Caco-2 (cell line): ENCODE measurements at regions not wholly inside any gene's neighbourhood (a gene's known extent, or its start where the extent isn't known, plus 50 kb on each side); places are given as distances from the start of the nearest gene placed in this dataset.

Experiments
- BruUV-seq: library from RNA; stranded (reverse); fragments of 400-500 nt; replicated peaks from 2 replicates; lab custom pipeline; 2021; lab: Mats Ljungman, UMichigan
- CTCF ChIA-PET: fragments of 300-600 bp; sonication (Branson Sonifier 250); formaldehyde crosslinking; loops from one replicate; lab custom pipeline; 2022; ENCODE audit warnings: antibody characterized with exemption; lab: Charles Lee
- POLR2A ChIA-PET: fragments of 300-600 bp; sonication (Branson Sonifier 250); formaldehyde crosslinking; loops from one replicate; lab custom pipeline; 2022; ENCODE audit warnings: antibody characterized with exemption; lab: Charles Lee
- DNase-seq, 2 experiments: peaks; one replicate each; pipeline versions ENCODE4 v3.0.0 to v3.0.0-alpha.2; 2020 to 2022
- H3K27me3 ChIP-seq: replicated peaks from 2 replicates; pipeline ENCODE4 v1.6.0; 2011; ENCODE audit warnings: low read length; ENCODE audit not compliant: control insufficient read depth, insufficient read depth
- H3K36me3 ChIP-seq: 2 replicates; pipeline ENCODE4 v1.5.1; 2011; ENCODE audit warnings: low read length; ENCODE audit not compliant: control insufficient read depth, insufficient read depth
- H3K4me1 ChIP-seq: fragments of 250-450 bp; sonication (Bioruptor Pico); 2 replicates; pipeline ENCODE4 v1.5.1; 2020; ENCODE audit warnings: mild to moderate bottlenecking
- H3K4me3 ChIP-seq: 2 replicates; pipeline ENCODE4 v1.5.1; 2011; ENCODE audit warnings: low read depth, mild to moderate bottlenecking, control low read depth, low read length
- H3K9me3 ChIP-seq: fragments of 250-450 bp; sonication (Bioruptor Pico); 2 replicates; pipeline ENCODE4 v1.5.1; 2020; ENCODE audit warnings: mild to moderate bottlenecking, moderate library complexity
- H3K27ac Mint-ChIP-seq: one replicate; pipeline ENCODE4 v1.8.0; 2022; ENCODE audit warnings: mixed read lengths; ENCODE audit not compliant: unreplicated experiment
- H3K27me3 Mint-ChIP-seq: one replicate; pipeline ENCODE4 v1.8.0; 2022; ENCODE audit warnings: mixed read lengths; ENCODE audit not compliant: insufficient read depth, unreplicated experiment
- H3K36me3 Mint-ChIP-seq: one replicate; pipeline ENCODE4 v1.8.0; 2022; ENCODE audit warnings: mild to moderate bottlenecking, mixed read lengths; ENCODE audit not compliant: insufficient read depth, unreplicated experiment
- H3K4me1 Mint-ChIP-seq: one replicate; pipeline ENCODE4 v1.8.0; 2022; ENCODE audit warnings: low read depth, mixed read lengths; ENCODE audit not compliant: unreplicated experiment
- H3K4me3 Mint-ChIP-seq: one replicate; pipeline ENCODE4 v1.8.0; 2022; ENCODE audit warnings: mild to moderate bottlenecking, moderate library complexity, mixed read lengths; ENCODE audit not compliant: unreplicated experiment
- H3K9me3 Mint-ChIP-seq: one replicate; pipeline ENCODE4 v1.8.0; 2022; ENCODE audit warnings: mixed read lengths; ENCODE audit not compliant: unreplicated experiment
- CTCF ChIP-seq, 2 experiments: fragments of 200-600 bp in 1 of 2; IDR thresholded peaks; 1 replicate in 1 of 2; 2 replicates in 1 of 2; pipeline versions ENCODE4 v1.5.1 to v1.8.0; 2011 to 2022; ENCODE audit warnings: antibody characterized with exemption in 1 of 2, control low read depth in 1 of 2, inconsistent platforms in 1 of 2, low read depth in 1 of 2, low read length in 1 of 2, mild to moderate bottlenecking in 1 of 2, moderate library complexity in 1 of 2; ENCODE audit not compliant: insufficient read depth in 1 of 2, severe bottlenecking in 1 of 2, unreplicated experiment in 1 of 2
- intact Hi-C: fragments of 100-400 bp; cut with micrococcal nuclease; formaldehyde crosslinking; loops from one replicate; pipeline ENCODE4 v1.10.0; 2022; ENCODE audit not compliant: unreplicated experiment

GRCh38 chr1:164971921-164972415 lies 384.5 kb downstream of the LMX1A start:
- Mint-ChIP-seq H3K9me3 (no peaks in the 10 kb centered on the region), H3K27ac (no peak overlapping the region), H3K4me1 (no peaks in the 10 kb centered on the region), H3K27me3 (peaks cover 14% of the 10 kb centered on the region), H3K4me3 (no peak overlapping the region), H3K36me3 (no peaks in the 10 kb centered on the region)
- CTCF ChIA-PET = no interaction called here
- H3K36me3 ChIP-seq = no peaks in the 10 kb centered on the region
- no peak for DNase-seq
- no peak overlapping the region for H3K4me3 ChIP-seq
- BruUV-seq = no TSS peak
- H3K9me3 ChIP-seq = no peaks in the 10 kb centered on the region
- H3K4me1 ChIP-seq = no peaks in the 10 kb centered on the region
- H3K27me3 ChIP-seq = no peaks in the 10 kb centered on the region
- POLR2A ChIA-PET = no interaction called here
- TF ChIP-seq CTCF (IDR thresholded peaks at IDR 0.05; ENCODE audit: insufficient read depth in 1 of 2, low read depth in 1 of 2, low read length in 1 of 2, severe bottlenecking in 1 of 2, unreplicated experiment in 1 of 2) = no peak
- intact Hi-C loops = no loop called here

DNA sequence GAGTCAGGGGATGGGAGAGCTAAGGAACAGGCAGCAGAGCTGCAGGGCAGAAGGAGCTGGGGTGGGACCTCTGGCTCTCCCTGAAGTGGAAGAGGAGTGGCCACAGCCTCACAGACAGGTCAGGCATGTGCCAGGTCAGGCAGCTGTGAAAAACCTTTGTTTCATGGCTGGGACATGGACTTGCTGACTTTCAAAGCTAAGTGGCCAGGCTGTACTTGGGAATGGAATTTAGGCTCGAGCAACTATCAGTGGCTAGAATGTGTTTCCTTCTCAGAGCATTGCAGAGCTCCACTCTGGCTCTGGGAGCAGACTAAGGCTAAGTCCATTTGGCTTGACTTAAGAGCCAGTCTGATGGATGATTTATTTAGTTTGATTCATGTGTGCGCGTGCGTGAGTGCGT lies 385.1 kb downstream of the LMX1A start:
- no peak for DNase-seq
- no peaks in the 10 kb centered on the region for H3K36me3 Mint-ChIP-seq
- POLR2A ChIA-PET = no interaction called here
- Histone ChIP-seq H3K27me3 (no peaks in the 10 kb centered on the region), H3K9me3 (no peaks in the 10 kb centered on the region), H3K4me3 (no peak overlapping the region), H3K36me3 (no peaks in the 10 kb centered on the region), H3K4me1 (no peaks in the 10 kb centered on the region)
- no TSS peak for BruUV-seq
- CTCF ChIA-PET = no interaction called here
- H3K27ac Mint-ChIP-seq = no peak overlapping the region
- no peak for TF ChIP-seq CTCF (IDR thresholded peaks at IDR 0.05; ENCODE audit: insufficient read depth in 1 of 2, low read depth in 1 of 2, low read length in 1 of 2, severe bottlenecking in 1 of 2, unreplicated experiment in 1 of 2)
- no peak overlapping the region for H3K4me3 Mint-ChIP-seq
- no peaks in the 10 kb centered on the region for H3K4me1 Mint-ChIP-seq
- intact Hi-C loops = no loop called here
- peaks cover 10% of the 10 kb centered on the region for H3K27me3 Mint-ChIP-seq
- no peaks in the 10 kb centered on the region for H3K9me3 Mint-ChIP-seq

DNA sequence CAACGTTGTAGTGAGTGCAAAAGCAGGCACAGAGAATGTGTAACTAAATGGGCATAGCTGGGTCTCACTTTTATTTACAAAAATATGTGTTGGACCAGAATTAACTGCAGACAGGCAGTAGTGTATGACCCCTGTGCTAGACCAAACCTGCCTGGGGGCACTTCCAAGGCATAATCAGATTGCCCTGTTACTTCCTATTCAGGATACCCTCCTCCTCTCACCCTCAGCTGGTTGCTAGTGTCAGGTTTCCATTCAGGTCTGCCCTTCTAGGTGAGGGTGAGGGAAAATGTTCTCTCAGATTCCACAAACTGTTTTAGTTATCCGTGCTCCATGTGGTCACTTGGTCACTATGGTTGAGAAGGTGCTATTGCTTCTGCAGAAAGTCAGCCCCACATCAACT lies 387.3 kb downstream of the LMX1A start:
- POLR2A ChIA-PET = no interaction called here

More for the DNA sequence above, 387.3 kb downstream of the LMX1A start:
- Mint-ChIP-seq H3K4me3 (no peak overlapping the region), H3K4me1 (no peaks in the 10 kb centered on the region), H3K27me3 (peaks cover 10% of the 10 kb centered on the region), H3K36me3 (no peaks in the 10 kb centered on the region), H3K27ac (no peak overlapping the region), H3K9me3 (no peaks in the 10 kb centered on the region)
- no peak for DNase-seq
- no peaks in the 10 kb centered on the region for H3K27me3 ChIP-seq
- no peaks in the 10 kb centered on the region for H3K36me3 ChIP-seq
- TF ChIP-seq CTCF (IDR thresholded peaks at IDR 0.05; ENCODE audit: insufficient read depth in 1 of 2, low read depth in 1 of 2, low read length in 1 of 2, severe bottlenecking in 1 of 2, unreplicated experiment in 1 of 2) = no peak
- no TSS peak for BruUV-seq
- intact Hi-C loops = no loop called here
- CTCF ChIA-PET = no interaction called here
- H3K9me3 ChIP-seq = no peaks in the 10 kb centered on the region
- H3K4me3 ChIP-seq = no peak overlapping the region
- H3K4me1 ChIP-seq = no peaks in the 10 kb centered on the region
